Skeletal muscle cell (primary cell): ENCODE measurements at regions not wholly inside any gene's neighbourhood (a gene's known extent, or its start where the extent isn't known, plus 50 kb on each side); places are given as distances from the start of the nearest gene placed in this dataset.
"Not testable (repeated sequence)": the region's sequence is repeated elsewhere in the genome, so short reads cannot be mapped to it uniquely, and the experiment has no call there.

Source experiments
- DNase-seq: peaks from one replicate; pipeline ENCODE4 v3.0.0-alpha.2; 2010; ENCODE audit warnings: low read depth
- H3K4me3 ChIP-seq: 2 replicates; pipeline ENCODE4 v1.5.1; 2011; ENCODE audit warnings: low read depth, mild to moderate bottlenecking, control low read depth, low read length, moderate library complexity

- no peak overlapping the region for H3K4me3 ChIP-seq
- DNase-seq: no peak
These were observed 424.0 kb downstream of the LTN1 start for GRCh38 chr21:28568692-28569091.

GRCh38 chr21:28563933-28564332 lies 428.7 kb downstream of the LTN1 start:
- not testable (repeated sequence) for H3K4me3 ChIP-seq, DNase-seq

GRCh38 chr21:28561772-28562171 lies 430.9 kb downstream of the LTN1 start:
- no peak overlapping the region for H3K4me3 ChIP-seq
- no peak for DNase-seq

- no peak for DNase-seq
- no peak overlapping the region for H3K4me3 ChIP-seq
These were observed 437.8 kb downstream of the LTN1 start for GRCh38 chr21:28554660-28555475.

GRCh38 chr21:28550057-28550825 lies 442.4 kb downstream of the LTN1 start:
- no peak overlapping the region for H3K4me3 ChIP-seq
- no peak for DNase-seq

- no peak for DNase-seq
- H3K4me3 ChIP-seq: no peak overlapping the region
These were observed 444.4 kb downstream of the LTN1 start for GRCh38 chr21:28548291-28548690.

GRCh38 chr21:28547766-28548165 lies 444.9 kb downstream of the LTN1 start:
- DNase-seq: no peak
- H3K4me3 ChIP-seq: no peak overlapping the region

GRCh38 chr21:28543975-28544374 lies 448.7 kb downstream of the LTN1 start:
- no peak for DNase-seq
- no peak overlapping the region for H3K4me3 ChIP-seq

GRCh38 chr21:28541371-28542112 lies 451.1 kb downstream of the LTN1 start:
- DNase-seq: no peak
- H3K4me3 ChIP-seq: no peak overlapping the region

GRCh38 chr21:28540514-28540913 lies 452.2 kb downstream of the LTN1 start:
- DNase-seq: no peak
- no peak overlapping the region for H3K4me3 ChIP-seq

GRCh38 chr21:28539623-28539988 lies 453.1 kb downstream of the LTN1 start:
- H3K4me3 ChIP-seq: no peak overlapping the region
- DNase-seq: no peak

GRCh38 chr21:28538987-28539622 lies 453.6 kb downstream of the LTN1 start:
- H3K4me3 ChIP-seq: no peak overlapping the region
- peak; percentile 86 for DNase-seq

GRCh38 chr21:28537371-28538079 lies 455.2 kb downstream of the LTN1 start:
- peak; percentile 99 for DNase-seq
- H3K4me3 ChIP-seq: no peak overlapping the region

GRCh38 chr21:28532446-28532845 lies 460.2 kb downstream of the LTN1 start:
- no peak for DNase-seq
- no peak overlapping the region for H3K4me3 ChIP-seq

GRCh38 chr21:28523367-28523766 lies 469.3 kb downstream of the LTN1 start:
- H3K4me3 ChIP-seq: no peak overlapping the region
- no peak for DNase-seq

GRCh38 chr21:28522014-28522799 lies 470.5 kb downstream of the LTN1 start:
- no peak overlapping the region for H3K4me3 ChIP-seq
- DNase-seq: peak; percentile 49

GRCh38 chr21:28518630-28519029 lies 474.0 kb downstream of the LTN1 start:
- H3K4me3 ChIP-seq: no peak overlapping the region
- DNase-seq: no peak

GRCh38 chr21:28516991-28517592 lies 475.6 kb downstream of the LTN1 start:
- no peak overlapping the region for H3K4me3 ChIP-seq
- DNase-seq: no peak
